GM12878 (cell line): ENCODE measurements at regions not wholly inside any gene's neighbourhood (a gene's known extent, or its start where the extent isn't known, plus 50 kb on each side); places are given as distances from the start of the nearest gene placed in this dataset.

ENCODE experiments used
- ATAC-seq: fragments of 200-7000 bp; cut with Tn5 transposase; 3 replicates; pipeline ENCODE4 v1.9.1; 2020; ENCODE audit warnings: mild to moderate bottlenecking, moderate library complexity
- BruUV-seq: library from RNA; stranded (reverse); fragments of 400-500 nt; replicated peaks from 2 replicates; lab custom pipeline; 2021; lab: Mats Ljungman, UMichigan
- CTCF ChIA-PET: fragments of 300-600 bp; sonication (Branson Sonifier 250); formaldehyde crosslinking; extraction: SDS; loops from one replicate; lab custom pipeline; 2021; ENCODE audit warnings: inconsistent platforms; lab: Yijun Ruan, JAX
- POLR2A ChIA-PET: fragments of 350-600 bp; formaldehyde crosslinking; extraction: SDS; loops from one replicate; lab custom pipeline; 2021; ENCODE audit warnings: inconsistent platforms; lab: Charles Lee
- RAD21 ChIA-PET: fragments of 300-600 bp; sonication (Branson Sonifier 250); formaldehyde crosslinking; loops from one replicate; lab custom pipeline; 2023; ENCODE audit warnings: antibody characterized with exemption; ENCODE audit not compliant: unreplicated experiment; lab: Charles Lee
- SMC1A ChIA-PET: fragments of 300-600 bp; sonication (Branson Sonifier 250); formaldehyde crosslinking; loops from one replicate; lab custom pipeline; 2023; ENCODE audit not compliant: unreplicated experiment, uncharacterized antibody; lab: Charles Lee
- DNase-seq: peaks from one replicate; pipeline ENCODE4 v3.0.0-alpha.2; 2011; ENCODE audit warnings: low read depth, low spot score
- FAIRE-seq: peaks from 3 replicates; lab custom pipeline; 2011; peaks lifted over from hg19 to GRCh38; lab: Jason Lieb, UNC
- H2AFZ ChIP-seq: 2 replicates; pipeline ENCODE4 v1.6.0; 2011; ENCODE audit warnings: low read depth, low read length, control low read depth; ENCODE audit not compliant: control insufficient read depth
- H3K27ac ChIP-seq: 2 replicates; pipeline ENCODE4 v1.5.1; 2011; ENCODE audit warnings: control low read depth; ENCODE audit not compliant: control insufficient read depth, insufficient read depth
- H3K27me3 ChIP-seq, 2 experiments: replicated peaks in 1 of 2; 2 replicates each; pipeline versions ENCODE4 v1.6.0 to v1.6.1; 2011; ENCODE audit warnings: low read length in 1 of 2; ENCODE audit not compliant: control insufficient read depth in 2 of 2, insufficient read depth in 2 of 2
- H3K36me3 ChIP-seq, 2 experiments: 2 replicates each; pipeline ENCODE4 v1.5.1; 2011; ENCODE audit warnings: low read length in 1 of 2; ENCODE audit not compliant: control insufficient read depth in 2 of 2, insufficient read depth in 2 of 2
- H3K4me1 ChIP-seq: 2 replicates; pipeline ENCODE4 v1.6.1; 2011; ENCODE audit warnings: mild to moderate bottlenecking, low read length, moderate library complexity, mixed read lengths; ENCODE audit not compliant: control insufficient read depth, insufficient read depth
- H3K4me2 ChIP-seq: 2 replicates; pipeline ENCODE4 v1.6.0; 2011; ENCODE audit warnings: control low read depth; ENCODE audit not compliant: control insufficient read depth, insufficient read depth
- H3K4me3 ChIP-seq: fragments of 200-600 bp; sonication (generic); 2 replicates; pipeline ENCODE4 v1.5.1; 2016
- H3K79me2 ChIP-seq: 2 replicates; pipeline ENCODE4 v1.6.0; 2011; ENCODE audit warnings: low read length; ENCODE audit not compliant: control insufficient read depth, insufficient read depth
- H3K9ac ChIP-seq: 2 replicates; pipeline ENCODE4 v1.8.0; 2011; ENCODE audit warnings: low read length, control low read depth, mixed read lengths; ENCODE audit not compliant: control insufficient read depth, insufficient read depth
- H3K9me3 ChIP-seq: replicated peaks from 3 replicates; pipeline ENCODE4 v1.5.1; 2011; ENCODE audit warnings: mild to moderate bottlenecking, low read length; ENCODE audit not compliant: control insufficient read depth, insufficient read depth
- H4K20me1 ChIP-seq: 2 replicates; pipeline ENCODE4 v1.6.0; 2011; ENCODE audit not compliant: control insufficient read depth, insufficient read depth
- CHD1 ChIP-seq: IDR thresholded peaks from 2 replicates; pipeline ENCODE4 v1.6.1; 2012; ENCODE audit warnings: low read depth, low read length, improper control_type of control experiment
- E2F4 ChIP-seq: IDR thresholded peaks from 2 replicates; pipeline ENCODE4 v1.6.1; 2012; ENCODE audit warnings: low read depth, low read length, improper control_type of control experiment
- FOXK2 ChIP-seq: fragments of 450-650 bp; IDR thresholded peaks from 2 replicates; pipeline ENCODE4 v1.6.1; 2017; ENCODE audit warnings: mild to moderate bottlenecking, moderate library complexity
- IRF4 ChIP-seq: IDR thresholded peaks from 2 replicates; pipeline ENCODE4 v1.6.1; 2011; ENCODE audit warnings: low read depth, low read length
- MYB ChIP-seq: fragments of 150-350 bp; IDR thresholded peaks from 2 replicates; pipeline ENCODE4 v1.6.1; 2014; ENCODE audit warnings: mild to moderate bottlenecking, low read depth, low read length, borderline replicate concordance
- NRF1 ChIP-seq: conservative IDR thresholded peaks from 2 replicates; pipeline ENCODE4 v1.6.1; 2011; ENCODE audit warnings: mild to moderate bottlenecking, low read depth, low read length, improper control_type of control experiment
- RCOR1 ChIP-seq: conservative IDR thresholded peaks from 2 replicates; pipeline ENCODE4 v1.6.1; 2012; ENCODE audit warnings: low read depth, low read length, improper control_type of control experiment
- SMC3 ChIP-seq: IDR thresholded peaks from 2 replicates; pipeline ENCODE4 v1.6.1; 2011; ENCODE audit warnings: low read length, improper control_type of control experiment, borderline replicate concordance
- TCF7 ChIP-seq: IDR thresholded peaks from 2 replicates; pipeline ENCODE4 v1.6.1; 2014; ENCODE audit warnings: antibody characterized with exemption, borderline replicate concordance
- USF2 ChIP-seq: IDR thresholded peaks from 2 replicates; pipeline ENCODE4 v1.6.1; 2011; ENCODE audit warnings: low read depth, low read length, improper control_type of control experiment, borderline replicate concordance
- YBX1 ChIP-seq: fragments of 450-650 bp; IDR thresholded peaks from 2 replicates; pipeline ENCODE4 v1.6.1; 2016; ENCODE audit warnings: antibody characterized with exemption
- ZBED1 ChIP-seq: IDR thresholded peaks from 2 replicates; pipeline ENCODE4 v1.6.1; 2016; ENCODE audit warnings: borderline replicate concordance
- ZBTB11 ChIP-seq: fragments of 450-650 bp; formaldehyde crosslinking; IDR thresholded peaks from 2 replicates; pipeline ENCODE4 v1.5.0; 2022; ENCODE audit warnings: mild to moderate bottlenecking, missing genetic modification characterization
- ZBTB40 ChIP-seq: fragments of 450-650 bp; IDR thresholded peaks from 2 replicates; pipeline ENCODE4 v1.6.1; 2016; ENCODE audit warnings: mild to moderate bottlenecking, moderate library complexity, borderline replicate concordance
- WGBS: methylation state at CpG from one replicate; pipeline ENCODE4 v1.1.6; 2016; ENCODE audit warnings: low lambda C conversion rate; ENCODE audit not compliant: insufficient replicate concordance, insufficient coverage; ENCODE audit errors: missing lambda C conversion rate; 5-methylcytosine and 5-hydroxymethylcytosine counted together
- in situ Hi-C: fragments of 300-500 bp; cut with MboI; formaldehyde crosslinking; loops from 9 replicates; pipeline ENCODE4 v1.14.3; 2018; ENCODE audit warnings: mixed read lengths
- intact Hi-C: fragments of 100-400 bp; cut with micrococcal nuclease; formaldehyde crosslinking; loops from one replicate; pipeline ENCODE4 v1.14.2; 2022; ENCODE audit not compliant: unreplicated experiment

- no TSS peak for BruUV-seq
These were observed 2550.2 kb downstream of the PCDH7 start for GRCh38 chr4:33270403-33270802.

More at GRCh38 chr4:33270403-33270802, 2550.2 kb downstream of the PCDH7 start:
- Histone ChIP-seq H3K9me3 (no peaks in the 10 kb centered on the region), H3K27me3 (no peaks in the 10 kb centered on the region), H3K36me3 (no peaks in the 10 kb centered on the region), H3K4me3 (no peak overlapping the region), H3K9ac (no peak overlapping the region), H2AFZ (no peak overlapping the region), H3K4me2 (no peak overlapping the region), H3K27ac (no peak overlapping the region), H4K20me1 (no peaks in the 10 kb centered on the region), H3K4me1 (no peaks in the 10 kb centered on the region), H3K79me2 (no peaks in the 10 kb centered on the region)
- 0% methylated on average over 1 of the region's 1 CpG for WGBS
- intact Hi-C loops (no loop called here), in situ Hi-C loops (no loop called here)
- ChIA-PET RAD21 (no interaction called here), CTCF (no interaction called here), SMC1A (no interaction called here), POLR2A (no interaction called here)
- ATAC-seq, result no peak
- TF ChIP-seq MYB (no peak), USF2 (no peak), FOXK2 (no peak), SMC3 (no peak), TCF7 (no peak), ZBED1 (no peak), YBX1 (no peak), NRF1 (no peak), E2F4 (no peak), IRF4 (no peak), ZBTB40 (no peak), RCOR1 (no peak), CHD1 (no peak), ZBTB11 (no peak)
- DNase-seq, result no peak
- FAIRE-seq, result no peak
